Gastroesophageal sphincter (tissue), 3 donors: ENCODE measurements at regions not wholly inside any gene's neighbourhood (a gene's known extent, or its start where the extent isn't known, plus 50 kb on each side); places are given as distances from the start of the nearest gene placed in this dataset.

Experiments used
- CTCF ChIP-seq, 4 experiments: fragments of 200-600 bp in 2 of 4; fragments of 450-650 bp in 2 of 4; sonication (generic) in 1 of 4; IDR thresholded peaks; one replicate each; pipeline ENCODE4 v1.5.1; 2017 to 2019; ENCODE audit warnings: antibody characterized with exemption in 4 of 4, mild to moderate bottlenecking in 2 of 4, moderate library complexity in 2 of 4
- EP300 ChIP-seq: sonication (generic); formaldehyde crosslinking; IDR thresholded peaks from one replicate; pipeline ENCODE4 v1.6.1; 2017; ENCODE audit warnings: antibody characterized with exemption, mild to moderate bottlenecking
- POLR2A ChIP-seq, 2 donors: fragments of 450-650 bp; IDR thresholded peaks; one replicate each; pipeline ENCODE4 v1.6.1; 2017; ENCODE audit warnings: antibody characterized with exemption in 2 of 2, mild to moderate bottlenecking in 2 of 2, moderate library complexity in 1 of 2
- POLR2AphosphoS5 ChIP-seq: sonication (generic); formaldehyde crosslinking; IDR thresholded peaks from one replicate; pipeline ENCODE4 v1.6.1; 2017; ENCODE audit warnings: antibody characterized with exemption

DNA sequence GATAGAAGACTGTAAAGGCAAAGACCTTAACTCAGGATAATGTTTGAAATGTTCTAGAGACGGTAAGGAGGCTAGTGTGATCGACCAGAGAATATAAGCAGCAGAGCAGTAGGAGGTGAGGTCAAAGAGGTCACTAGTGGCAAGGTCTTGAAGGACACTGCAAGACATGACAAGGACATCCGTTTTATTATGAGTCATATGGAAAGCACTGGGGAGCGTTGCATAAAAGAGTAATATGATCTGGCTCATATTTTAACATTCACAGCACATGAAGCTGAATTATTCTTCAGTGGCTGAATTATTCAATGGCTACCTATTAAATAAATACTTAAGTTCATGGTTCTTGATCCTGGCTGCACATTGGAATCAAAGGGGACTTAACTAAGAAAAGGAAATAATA is 123.7 kb downstream of the SOX9 start:
- TF ChIP-seq POLR2A (IDR thresholded peaks at IDR 0.05) (no peak), CTCF (IDR thresholded peaks at IDR 0.05) (no peak), POLR2AphosphoS5 (no peak), EP300 (no peak)
